ENCODE measurements at regions not wholly inside any gene's neighbourhood (a gene's known extent, or its start where the extent isn't known, plus 50 kb on each side); places are given as distances from the start of the nearest gene placed in this dataset.

- TF ChIP-seq CTCF (conservative IDR thresholded peaks at IDR 0.05; ENCODE audit: low read depth, low read length) (no peak), EZH2 (IDR thresholded peaks at IDR 0.05; ENCODE audit: borderline replicate concordance, low read depth, low read length, poor library complexity, severe bottlenecking) (no peak)
Observed at GRCh38 chr12:46635818-46636217, 190.0 kb downstream of the SLC38A4 start.
